ENCODE measurements at regions not wholly inside any gene's neighbourhood (a gene's known extent, or its start where the extent isn't known, plus 50 kb on each side); places are given as distances from the start of the nearest gene placed in this dataset.

- DNase-seq = no peak
Measured at GRCh38 chr9:81156381-81156780, 533.0 kb downstream of the TLE1 start.

DNA sequence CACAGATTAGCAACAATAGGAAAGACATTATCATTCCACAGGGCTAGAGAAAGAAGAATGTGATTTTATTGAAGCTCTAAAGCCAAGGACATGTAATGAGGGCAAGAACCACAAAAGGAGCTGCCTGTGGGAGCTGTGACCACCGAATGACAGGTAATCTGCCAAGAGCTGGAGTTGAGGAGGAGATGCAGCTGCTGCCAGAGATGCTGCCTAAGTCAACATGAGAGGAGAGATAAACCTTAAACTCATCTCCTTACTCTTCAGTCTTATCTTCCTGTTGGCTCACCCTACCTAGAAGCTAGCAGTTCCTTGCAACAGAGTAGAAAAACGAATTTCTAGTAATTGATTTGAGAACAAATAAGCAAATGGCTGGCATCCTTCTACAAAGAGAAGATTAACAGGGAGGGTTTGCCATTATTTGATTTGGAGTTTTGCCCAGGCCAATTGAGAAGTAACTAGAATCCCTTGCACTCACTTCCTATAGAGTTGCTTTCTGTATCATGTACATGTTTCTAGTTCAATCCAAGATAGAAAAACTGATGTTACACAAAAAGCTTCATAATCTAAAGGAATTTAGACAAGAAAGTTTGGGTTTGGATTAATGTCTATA, 539.2 kb downstream of the TLE1 start:
- no peak for DNase-seq

- no peak for DNase-seq
Measured at GRCh38 chr9:81146684-81147337, 542.5 kb downstream of the TLE1 start.

- DNase-seq = no peak
Measured at GRCh38 chr9:81146241-81146640, 543.1 kb downstream of the TLE1 start.

DNA sequence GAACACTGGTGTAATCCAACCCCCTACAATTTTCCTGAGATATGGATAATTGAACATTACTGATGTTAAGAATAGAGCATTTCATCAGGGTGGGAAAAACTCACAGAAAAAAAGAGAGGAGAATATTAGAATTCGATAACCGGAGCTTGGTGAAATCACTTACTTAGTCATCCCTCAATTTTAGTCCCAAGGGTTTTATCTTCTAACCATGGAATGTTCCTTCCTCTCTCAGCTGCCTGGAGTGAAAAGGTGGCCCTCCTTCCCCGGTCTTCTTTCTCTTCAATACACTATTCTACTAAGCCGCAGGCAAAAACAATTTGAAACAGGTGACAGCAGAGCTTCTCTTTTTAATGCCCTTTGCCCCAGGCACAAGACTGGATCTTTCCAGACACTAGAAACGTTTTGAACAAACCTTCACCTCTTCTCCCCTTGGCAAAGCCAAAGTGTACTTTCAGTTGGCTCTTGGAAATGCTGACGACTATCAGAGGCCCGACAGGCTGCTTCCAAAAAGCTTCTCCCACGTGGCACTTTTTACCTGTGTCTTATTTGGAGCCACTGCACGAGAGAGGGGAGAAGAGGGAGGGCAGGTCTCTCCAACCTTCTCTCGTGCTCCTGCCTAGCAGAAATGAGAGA, 543.9 kb downstream of the TLE1 start:
- no peak for DNase-seq

GRCh38 chr9:81141961-81142360, 547.4 kb downstream of the TLE1 start:
- no peak for DNase-seq

DNA sequence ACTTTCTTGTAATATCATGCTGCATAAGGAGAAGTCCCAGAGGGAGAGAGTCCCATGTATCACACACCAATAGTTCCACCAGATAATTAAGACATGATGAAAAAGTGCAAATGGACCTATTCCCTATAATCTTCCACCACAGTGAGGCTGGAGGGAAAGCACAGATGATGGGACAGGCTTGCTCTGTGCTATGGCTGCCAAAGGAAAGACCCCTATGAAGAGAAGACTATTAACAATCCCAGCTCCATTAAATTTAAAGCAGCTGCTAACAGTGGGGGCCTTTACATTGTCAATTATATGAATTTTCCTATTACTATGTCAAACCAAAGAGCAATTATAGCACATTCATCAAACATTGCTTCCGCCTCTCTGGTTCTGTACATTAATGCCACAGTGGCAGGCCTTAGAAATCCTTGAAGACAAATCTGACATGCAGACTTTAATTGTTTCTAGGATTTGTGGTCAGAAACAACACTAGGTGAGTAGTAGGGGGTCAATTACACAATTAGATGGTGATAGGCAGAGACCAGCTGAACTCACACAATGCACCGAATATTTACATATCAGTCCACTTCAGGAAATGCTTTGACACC, 551.3 kb downstream of the TLE1 start:
- no peak for DNase-seq

GRCh38 chr9:81132796-81133195, 556.6 kb downstream of the TLE1 start:
- no peak for DNase-seq

GRCh38 chr9:81132318-81132717, 557.0 kb downstream of the TLE1 start:
- no peak for DNase-seq

- DNase-seq = no peak
Measured at GRCh38 chr9:81128701-81129100, 560.6 kb downstream of the TLE1 start.

- no peak for DNase-seq
Measured at GRCh38 chr9:81125446-81126092, 563.8 kb downstream of the TLE1 start.

- DNase-seq = no peak
Measured at GRCh38 chr9:81123526-81123925, 565.8 kb downstream of the TLE1 start.

GRCh38 chr9:81122749-81123148, 566.6 kb downstream of the TLE1 start:
- DNase-seq = no peak

GRCh38 chr9:81119591-81119990, 569.8 kb downstream of the TLE1 start:
- DNase-seq = no peak

- DNase-seq = no peak
Measured at GRCh38 chr9:81118416-81118815, 570.9 kb downstream of the TLE1 start.

DNA sequence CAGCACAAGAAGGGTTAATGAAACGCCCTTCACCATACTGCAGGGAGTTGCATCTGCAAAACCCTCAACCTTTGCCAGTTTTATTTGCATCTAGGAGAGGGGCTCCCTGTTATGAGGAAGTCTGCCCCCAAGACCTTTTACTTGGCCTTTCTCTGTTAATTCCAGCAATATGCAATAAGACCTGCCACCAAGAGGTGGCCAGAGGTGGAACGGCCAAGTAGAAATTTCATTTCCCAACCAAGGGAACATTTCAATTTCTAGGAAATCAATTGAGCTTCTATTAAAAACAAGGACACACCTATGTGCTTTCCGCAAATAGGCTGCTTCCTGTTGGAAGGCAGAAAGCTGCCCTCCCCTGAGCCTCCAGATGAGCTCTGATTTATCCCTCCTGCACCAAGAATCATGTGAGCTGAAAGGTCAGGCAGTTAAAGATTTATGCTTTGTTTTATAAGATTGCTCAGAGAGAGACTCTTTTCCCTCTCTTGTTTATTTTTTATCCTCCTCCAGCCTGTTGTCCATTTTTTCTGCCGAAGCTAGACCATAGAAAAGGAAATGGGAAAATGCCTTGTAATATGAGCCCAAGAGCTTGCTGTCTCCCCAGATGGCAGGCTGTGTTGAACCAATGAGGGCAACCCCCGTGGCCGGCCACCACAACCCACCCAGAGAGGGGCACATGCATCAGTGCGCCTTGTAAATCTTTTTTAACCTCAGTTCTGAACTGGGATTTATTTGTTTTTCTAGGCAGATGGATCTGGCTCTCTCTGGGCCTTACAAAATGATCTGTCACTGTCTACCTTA, 572.8 kb downstream of the TLE1 start:
- DNase-seq = no peak

DNA sequence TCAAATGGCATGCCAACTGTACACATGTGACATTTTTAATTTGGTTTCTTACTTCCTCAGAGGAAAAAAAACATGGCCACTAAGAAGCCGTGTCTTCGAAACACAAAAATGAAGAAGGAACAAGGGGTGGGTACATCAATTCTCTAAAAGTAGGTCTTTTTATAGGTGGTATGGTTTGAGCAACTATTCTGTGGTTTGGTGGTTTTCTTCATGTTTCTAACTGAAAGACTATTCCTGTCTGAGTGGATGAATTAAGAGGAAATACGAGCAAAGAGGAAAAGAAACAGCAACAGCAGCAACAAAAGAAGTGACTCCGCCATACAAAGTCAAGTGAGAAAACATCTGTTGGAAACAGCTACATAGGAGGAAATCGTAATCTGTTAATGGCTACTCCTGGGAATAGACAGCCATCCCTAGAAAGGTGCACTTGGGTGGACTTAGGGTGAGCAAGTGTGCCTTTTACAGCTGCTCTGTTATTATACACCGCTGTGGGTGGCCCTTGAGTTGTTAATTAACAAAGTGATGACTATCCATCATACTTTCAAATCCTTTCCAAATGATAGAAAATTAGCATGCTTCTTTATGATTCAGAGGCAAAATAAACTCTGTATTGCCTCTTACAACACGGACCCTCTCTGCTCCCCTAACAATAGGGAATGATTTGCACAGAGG, 575.8 kb downstream of the TLE1 start:
- no peak for DNase-seq

DNA sequence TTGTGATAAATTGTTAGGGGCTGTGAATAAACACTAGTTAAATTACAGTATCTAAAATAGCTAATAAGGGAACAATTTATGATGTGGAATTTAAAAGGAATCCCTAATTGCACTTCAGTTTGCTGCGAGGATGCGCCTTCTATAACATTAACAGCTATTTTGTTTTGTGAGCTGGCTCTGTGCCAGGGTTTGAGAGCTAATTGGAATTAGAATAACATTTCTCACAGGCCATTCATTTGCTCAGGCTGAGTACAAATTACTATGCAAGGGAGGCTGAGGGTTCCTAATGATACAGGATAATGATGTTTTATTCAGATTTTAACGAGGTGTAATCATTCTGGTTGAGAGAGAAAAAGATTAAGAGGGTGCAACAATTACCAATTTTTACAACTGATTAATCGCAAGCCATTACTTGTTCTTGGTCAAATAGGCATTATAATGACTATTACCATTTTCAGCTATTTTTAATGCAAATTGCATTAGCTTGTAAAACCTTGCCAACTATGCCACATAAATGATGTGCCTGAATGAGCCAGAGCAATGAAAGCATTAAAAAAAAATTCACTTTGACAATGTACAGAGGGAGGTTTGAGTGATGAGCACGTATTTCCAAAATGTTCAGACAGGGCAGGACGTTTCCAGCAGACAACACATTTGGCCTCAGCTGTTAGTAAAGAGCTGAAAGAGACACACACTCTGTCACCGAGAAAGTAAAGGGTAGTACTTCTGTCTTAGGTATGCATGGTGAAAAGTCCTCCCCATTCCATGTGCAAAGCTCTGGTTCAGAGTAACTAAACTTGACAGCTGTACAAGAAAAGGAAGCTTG, 576.5 kb downstream of the TLE1 start:
- DNase-seq = no peak

GRCh38 chr9:81108821-81109220, 580.5 kb downstream of the TLE1 start:
- no peak for DNase-seq

DNA sequence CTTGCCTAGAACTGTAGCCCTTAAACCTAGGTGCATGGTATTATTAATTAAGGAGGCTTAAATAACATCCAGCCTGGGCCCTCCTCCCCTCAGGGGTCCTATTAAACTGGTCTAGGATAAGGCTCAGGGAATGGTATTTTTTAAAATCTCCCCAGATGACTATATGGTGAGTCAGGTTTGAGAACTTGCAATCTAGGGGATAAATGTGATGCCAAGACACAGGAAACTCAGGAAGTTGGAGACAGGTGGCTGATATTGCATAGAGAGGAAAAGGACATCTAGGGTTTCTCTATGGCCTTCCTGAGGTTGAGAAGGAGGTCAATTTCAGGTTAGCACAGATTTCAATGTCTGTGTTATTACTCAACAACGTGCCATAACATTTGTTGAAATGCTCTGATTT, 581.0 kb downstream of the TLE1 start:
- no peak for DNase-seq

Measured in activated CD4-positive, alpha-beta T cell treated with anti-CD3 and anti-CD28 coated beads, Interleukin-2, Interleukin-6, amounts not matched to agents 100 ng/mL and 50 ng/mL, durations not matched to agents 16 hours and 8 hours (primary cell).